Central memory CD4-positive, alpha-beta T cell (primary cell): ENCODE measurements at regions not wholly inside any gene's neighbourhood (a gene's known extent, or its start where the extent isn't known, plus 50 kb on each side); places are given as distances from the start of the nearest gene placed in this dataset.
"Not testable (repeated sequence)": the region's sequence is repeated elsewhere in the genome, so short reads cannot be mapped to it uniquely, and the experiment has no call there.

Source experiments
- DNase-seq: peaks from one replicate; pipeline ENCODE4 v3.0.0; 2022

DNA sequence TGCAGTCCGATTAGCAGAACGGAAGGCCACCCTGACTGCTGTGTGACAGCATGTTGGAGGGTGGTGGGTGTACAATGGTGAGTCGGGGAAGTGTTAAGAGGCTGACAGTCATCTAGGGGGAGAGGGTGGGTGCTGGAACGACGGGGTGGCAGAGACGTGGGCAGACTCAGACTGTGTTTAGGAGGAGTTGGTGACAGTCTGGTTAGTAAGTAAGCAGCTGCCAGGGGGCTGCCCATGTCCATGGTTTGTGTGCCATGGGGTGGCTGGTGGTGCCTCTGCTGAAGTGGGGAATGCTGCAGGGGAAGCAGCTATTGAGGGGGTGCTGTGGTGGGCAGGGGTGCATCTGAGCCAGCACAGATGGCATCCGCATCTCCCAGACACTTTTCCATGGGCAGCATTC, 51.3 kb upstream of the BOD1 start:
- no peak for DNase-seq

- DNase-seq: no peak
Observed at GRCh38 chr5:173668245-173668800, 51.9 kb upstream of the BOD1 start.

GRCh38 chr5:173668910-173669309, 52.5 kb upstream of the BOD1 start:
- no peak for DNase-seq

GRCh38 chr5:173669483-173669882, 53.0 kb upstream of the BOD1 start:
- no peak for DNase-seq

- no peak for DNase-seq
Observed at GRCh38 chr5:173670130-173670651, 53.7 kb upstream of the BOD1 start.

DNA sequence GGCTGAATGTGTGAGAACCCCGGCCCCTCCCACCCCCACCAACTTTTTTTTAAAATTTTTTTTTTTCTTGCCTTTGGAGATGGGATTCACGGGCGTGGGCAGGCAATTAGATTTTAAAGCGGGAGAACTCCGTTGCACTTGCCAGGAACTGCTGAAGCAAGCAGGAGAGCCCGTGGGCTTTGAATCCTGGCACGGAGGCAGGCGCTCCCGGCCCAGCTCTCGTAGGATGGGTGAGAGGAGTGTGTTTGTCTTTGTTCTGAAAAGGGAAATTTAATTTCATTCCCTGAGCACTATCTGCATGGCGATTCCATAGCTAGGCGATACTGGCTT, 54.3 kb upstream of the BOD1 start:
- DNase-seq: no peak

DNA sequence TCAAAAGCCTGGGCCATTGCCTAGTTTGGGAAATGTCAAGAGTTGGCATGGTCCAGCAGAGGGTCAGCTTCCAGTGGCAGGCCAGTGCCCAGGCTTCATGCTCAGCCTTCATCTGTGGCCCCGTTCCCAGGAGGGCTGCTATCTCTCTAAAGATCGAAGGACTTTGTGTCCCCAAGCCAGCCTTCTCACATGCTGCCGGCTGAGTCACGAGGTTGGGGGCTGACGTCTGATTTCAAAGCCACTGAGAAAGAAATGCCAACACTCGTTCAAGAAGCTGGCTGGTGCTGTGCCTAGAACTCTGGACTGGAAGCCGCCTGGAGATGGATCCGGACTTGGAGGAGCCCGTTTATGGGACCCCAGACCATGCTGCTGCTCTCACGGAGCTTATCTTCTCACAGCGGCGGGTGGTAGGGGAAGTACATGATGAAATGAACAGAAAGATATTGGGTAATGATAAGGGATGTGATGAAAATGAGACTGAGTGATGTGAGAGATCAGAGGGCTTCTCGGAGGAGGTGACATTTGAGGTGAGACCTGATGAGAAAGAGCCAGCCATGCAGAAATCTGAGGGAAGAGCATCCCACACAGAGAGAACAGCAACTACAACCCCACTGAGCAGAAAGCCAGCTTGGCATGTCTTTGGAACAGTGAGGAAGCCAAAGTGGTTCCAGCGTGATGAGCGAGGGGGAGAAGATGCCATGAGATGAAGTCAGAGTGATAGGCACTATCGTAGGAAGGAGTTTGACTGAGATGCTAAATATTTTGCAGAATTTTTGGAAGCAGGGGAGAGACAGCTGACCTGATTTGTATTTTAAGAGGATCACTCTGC, 54.9 kb upstream of the BOD1 start:
- DNase-seq: no peak

DNA sequence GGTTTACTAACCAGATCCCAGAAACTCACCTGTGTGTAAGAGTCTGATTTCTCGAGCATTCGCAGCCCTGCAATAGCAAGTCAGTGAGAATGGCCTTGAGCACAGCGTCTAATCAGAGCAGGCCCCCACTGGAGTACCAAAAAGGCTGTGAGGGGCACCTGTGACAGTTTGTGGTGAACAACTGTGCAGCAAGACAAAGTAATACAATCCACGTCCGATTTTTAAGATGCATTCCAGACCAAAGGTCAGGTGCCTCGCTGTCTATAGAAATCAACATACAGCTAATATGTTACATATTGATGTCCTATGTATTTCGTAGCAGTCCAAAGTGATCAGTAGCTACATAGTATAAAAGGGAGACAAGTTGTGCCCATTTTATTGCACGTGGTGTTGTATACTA, 55.7 kb upstream of the BOD1 start:
- DNase-seq: no peak

- DNase-seq: no peak
Observed at GRCh38 chr5:173672891-173673290, 56.4 kb upstream of the BOD1 start.

DNA sequence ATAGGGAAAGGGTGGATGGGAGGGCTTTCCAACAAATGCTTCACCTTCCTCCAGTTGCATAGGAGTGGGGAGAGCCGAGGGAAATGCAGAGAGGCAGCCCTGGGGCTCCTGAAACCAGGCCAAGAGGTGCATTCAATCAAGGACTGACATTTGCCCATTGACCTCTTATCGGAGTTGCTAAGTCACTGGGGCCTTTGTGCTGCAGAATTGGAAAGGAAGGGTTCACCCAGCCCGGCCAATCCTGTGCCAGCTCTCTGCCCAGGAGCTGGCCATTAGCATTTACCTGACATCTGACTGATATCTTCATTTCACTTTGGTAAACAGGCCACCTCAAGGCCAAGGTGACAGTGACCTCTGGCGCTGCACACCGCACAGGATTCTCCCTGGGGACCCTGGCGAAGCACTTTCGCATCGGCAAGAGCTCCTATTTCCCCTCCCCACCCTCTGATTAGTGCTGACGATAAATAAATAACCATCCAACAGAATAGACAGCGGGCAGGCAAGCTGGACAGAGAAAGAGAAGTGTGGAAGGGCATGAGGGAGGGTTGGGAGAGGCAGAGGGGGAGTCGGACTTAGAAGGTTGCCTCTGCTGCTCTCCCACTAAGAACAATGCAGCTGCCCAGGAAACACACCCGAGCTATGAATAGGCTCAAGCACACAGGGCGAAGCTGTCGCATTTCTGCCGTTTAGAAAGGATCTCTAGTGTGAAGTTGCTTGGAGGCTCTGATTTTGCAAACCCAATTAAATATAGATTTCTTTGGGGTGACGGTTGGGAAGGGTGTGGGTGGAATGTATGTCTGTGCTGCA, 57.0 kb upstream of the BOD1 start:
- DNase-seq: no peak

DNA sequence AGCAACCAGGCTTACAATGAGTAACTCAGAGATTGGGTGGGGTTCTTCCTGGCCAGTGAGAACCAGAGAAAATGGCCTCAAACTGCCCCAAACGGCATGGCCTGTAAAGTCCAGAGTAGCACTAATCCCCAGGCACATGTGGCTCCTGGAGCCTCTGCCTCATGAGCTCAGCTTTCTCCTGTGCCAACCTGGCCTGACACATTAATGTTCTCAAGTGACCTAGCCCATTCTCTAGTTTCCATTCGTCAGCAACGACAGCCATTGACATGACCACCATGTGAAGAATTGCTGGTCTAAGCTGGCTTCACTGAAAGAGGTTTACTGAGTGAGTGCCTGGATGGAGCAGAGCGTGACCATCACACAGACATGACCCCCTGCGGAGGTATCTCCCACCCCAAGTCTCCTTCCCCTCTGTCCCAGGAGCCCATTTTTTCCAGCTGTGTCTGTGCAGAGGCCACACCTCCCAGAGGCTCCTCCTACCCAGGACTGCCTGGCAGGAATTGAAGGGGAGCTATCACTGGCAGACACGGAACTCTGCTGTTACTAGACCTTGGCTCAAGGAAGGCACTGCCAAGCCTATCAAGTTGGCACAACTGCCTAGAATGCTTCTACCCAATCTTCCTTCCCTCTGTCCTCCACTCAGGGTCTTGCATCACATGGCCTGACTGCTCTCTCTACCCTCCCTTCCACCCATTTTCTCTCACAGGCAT, 59.0 kb upstream of the BOD1 start:
- no peak for DNase-seq

- DNase-seq: no peak
Observed at GRCh38 chr5:173676375-173676774, 59.9 kb upstream of the BOD1 start.

DNA sequence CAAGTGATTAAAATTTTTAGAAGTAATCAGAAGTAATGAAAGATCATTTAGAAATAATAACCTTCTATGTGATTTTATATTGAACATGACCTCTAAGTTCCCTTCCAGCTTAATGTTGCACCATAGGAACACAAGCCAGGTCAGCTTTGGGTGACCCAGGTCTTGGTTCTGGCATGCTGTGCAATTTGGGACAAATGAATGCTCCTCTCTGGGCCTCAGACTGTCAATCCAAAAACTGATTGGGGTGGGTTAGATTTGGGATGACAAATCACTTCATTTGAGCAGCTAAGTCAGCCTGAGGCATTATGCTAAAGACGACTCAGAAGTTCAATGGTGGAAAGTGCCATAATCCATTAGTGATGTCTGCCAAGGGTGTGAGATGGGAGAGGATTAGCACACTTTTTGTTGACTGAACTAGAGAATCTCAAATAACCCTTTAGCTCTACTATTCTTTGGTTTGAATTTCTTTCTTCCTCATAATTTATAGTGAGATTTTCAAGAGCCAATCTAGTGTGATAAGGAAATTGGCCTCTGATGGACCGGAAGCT, 60.7 kb upstream of the BOD1 start:
- DNase-seq: no peak

DNA sequence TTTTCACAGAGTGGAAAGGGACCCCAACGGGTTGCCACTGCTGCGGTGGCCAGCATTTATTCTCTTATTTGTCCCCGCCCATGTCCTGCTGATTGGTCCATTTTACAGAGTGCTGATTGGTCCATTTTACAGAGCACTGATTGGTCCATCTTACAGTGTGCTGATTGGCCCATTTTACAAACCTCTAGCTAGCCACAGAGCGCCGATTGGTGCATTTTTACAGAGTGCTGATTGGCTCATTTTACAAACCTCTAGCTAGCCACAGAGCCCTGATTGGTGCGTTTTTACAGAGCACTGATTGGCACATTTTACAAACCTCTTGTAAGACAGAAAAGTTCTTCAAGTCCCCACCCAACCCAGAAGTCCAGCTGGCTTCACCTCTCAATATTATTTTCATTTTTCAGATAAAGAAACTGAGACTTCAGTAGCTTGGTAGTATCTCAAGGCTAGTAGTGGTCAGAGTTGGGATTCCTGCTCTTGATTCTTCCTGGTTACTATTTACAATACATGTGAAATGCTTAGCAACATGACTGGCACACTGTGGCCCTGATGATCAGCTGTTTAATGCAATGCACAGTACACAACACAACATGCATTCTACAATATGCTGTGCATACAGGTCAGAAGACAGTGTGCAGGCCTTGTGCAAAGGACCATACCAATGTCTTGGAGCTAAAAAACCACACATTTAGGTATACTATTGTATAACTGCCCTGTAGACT, 63.6 kb upstream of the BOD1 start:
- no peak for DNase-seq

DNA sequence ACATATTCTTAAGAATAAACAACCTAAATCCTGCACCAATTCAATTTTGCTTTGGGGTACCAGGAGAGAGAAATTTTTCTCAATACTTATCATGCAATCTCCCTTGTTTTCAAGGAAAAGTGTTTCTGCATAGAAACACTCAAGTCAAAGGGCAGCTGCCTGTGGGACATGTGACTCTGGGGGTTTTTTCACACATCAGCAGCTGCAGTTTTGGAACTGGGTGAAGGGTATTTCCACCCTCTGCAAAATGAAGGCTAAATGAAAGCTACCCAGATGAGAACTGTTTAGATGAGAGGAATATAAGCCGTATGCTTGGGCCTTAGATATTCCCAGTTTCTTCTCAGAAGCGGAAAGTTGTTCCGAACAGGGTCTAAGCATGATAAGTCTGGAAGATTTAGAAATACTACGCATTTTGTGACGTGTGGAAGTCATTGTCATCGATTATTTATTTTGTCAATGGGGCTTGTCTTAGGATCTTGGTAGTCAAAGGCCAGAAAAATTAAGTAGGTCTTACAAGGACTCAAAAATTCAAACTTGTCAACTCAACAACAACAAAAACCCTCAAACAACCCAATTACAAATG, 64.3 kb upstream of the BOD1 start:
- DNase-seq: no peak

GRCh38 chr5:173682313-173682712, 65.9 kb upstream of the BOD1 start:
- DNase-seq: no peak

DNA sequence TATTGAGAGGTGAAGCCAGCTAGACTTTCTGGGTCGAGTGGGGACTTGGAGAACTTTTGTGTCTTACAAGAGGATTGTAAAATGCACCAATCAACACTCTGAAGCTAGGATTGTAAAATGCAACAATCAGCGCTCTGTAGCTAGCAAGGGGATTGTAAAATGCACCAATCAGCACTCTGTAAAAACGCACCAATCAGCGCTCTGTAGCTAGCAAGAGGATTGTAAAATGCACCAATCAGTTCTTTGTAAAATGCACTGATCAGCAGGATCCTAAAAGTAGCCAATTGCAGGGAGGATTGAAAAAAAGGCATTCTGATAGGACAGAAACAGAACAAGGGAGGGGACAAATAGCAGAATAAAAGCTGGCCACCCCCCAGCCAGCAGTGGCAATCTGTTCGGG, 68.1 kb upstream of the BOD1 start:
- not testable (repeated sequence) for DNase-seq

- DNase-seq: no peak
Observed at GRCh38 chr5:173686950-173687349, 70.5 kb upstream of the BOD1 start.

- DNase-seq: no peak
Observed at GRCh38 chr5:173688703-173689102, 72.3 kb upstream of the BOD1 start.

- no peak for DNase-seq
Observed at GRCh38 chr5:173689171-173689736, 72.8 kb upstream of the BOD1 start.

GRCh38 chr5:173689737-173690360, 73.4 kb upstream of the BOD1 start:
- DNase-seq: no peak
